KMS-11 (cell line): ENCODE measurements at regions not wholly inside any gene's neighbourhood (a gene's known extent, or its start where the extent isn't known, plus 50 kb on each side); places are given as distances from the start of the nearest gene placed in this dataset.

Experiments used
- H2AFZ ChIP-seq: fragments of 200-600 bp; sonication (generic); 2 replicates; pipeline ENCODE4 v1.6.1; 2016; ENCODE audit warnings: antibody characterized with exemption, mixed run types, low read depth
- H3K27ac ChIP-seq: fragments of 200-600 bp; sonication (generic); 2 replicates; pipeline ENCODE4 v1.6.1; 2016; ENCODE audit warnings: mild to moderate bottlenecking, mixed run types
- H3K27me3 ChIP-seq: fragments of 200-600 bp; sonication (generic); 2 replicates; pipeline ENCODE4 v1.6.1; 2017; ENCODE audit warnings: mild to moderate bottlenecking, low read depth, mixed run types, moderate library complexity; ENCODE audit not compliant: insufficient read depth
- H3K36me3 ChIP-seq: fragments of 200-600 bp; sonication (generic); 2 replicates; pipeline ENCODE4 v1.6.1; 2017; ENCODE audit warnings: mild to moderate bottlenecking, mixed run types; ENCODE audit not compliant: insufficient read depth
- H3K4me1 ChIP-seq: fragments of 200-600 bp; sonication (generic); 2 replicates; pipeline ENCODE4 v1.6.1; 2016; ENCODE audit warnings: mild to moderate bottlenecking, low read depth, mixed run types; ENCODE audit not compliant: poor library complexity, severe bottlenecking
- H3K4me2 ChIP-seq: fragments of 200-600 bp; sonication (generic); 2 replicates; pipeline ENCODE4 v1.7.0; 2016; ENCODE audit warnings: mild to moderate bottlenecking, mixed run types
- H3K4me3 ChIP-seq: fragments of 200-600 bp; sonication (generic); IDR thresholded peaks from 2 replicates; pipeline ENCODE4 v1.6.1; 2017; ENCODE audit warnings: low read depth, low read length, mixed read lengths; ENCODE audit not compliant: insufficient read depth
- H3K79me2 ChIP-seq: fragments of 200-600 bp; sonication (generic); 2 replicates; pipeline ENCODE4 v1.6.1; 2016; ENCODE audit warnings: low read depth, mixed run types; ENCODE audit not compliant: insufficient read depth
- H3K9ac ChIP-seq: fragments of 200-600 bp; sonication (generic); 2 replicates; pipeline ENCODE4 v1.6.1; 2016; ENCODE audit warnings: mild to moderate bottlenecking, mixed run types
- H4K20me1 ChIP-seq: fragments of 200-600 bp; sonication (generic); 2 replicates; pipeline ENCODE4 v1.6.1; 2016; ENCODE audit warnings: mild to moderate bottlenecking, mixed run types; ENCODE audit not compliant: insufficient read depth
- CTCF ChIP-seq: fragments of 200-600 bp; sonication (generic); conservative IDR thresholded peaks from 2 replicates; pipeline ENCODE4 v1.6.1; 2017; ENCODE audit warnings: low read depth, mild to moderate bottlenecking, antibody characterized with exemption, low read length, moderate library complexity, mixed read lengths

- no peaks in the 10 kb centered on the region for H3K36me3 ChIP-seq
- TF ChIP-seq CTCF: no peak
Measured at GRCh38 chr12:30263434-30263833, 432.2 kb downstream of the IPO8 start.

GRCh38 chr12:30257618-30258017 lies 438.1 kb downstream of the IPO8 start:
- H4K20me1 ChIP-seq: no peaks in the 10 kb centered on the region
- no peak overlapping the region for H3K4me3 ChIP-seq
- H3K4me1 ChIP-seq: no peaks in the 10 kb centered on the region
- TF ChIP-seq CTCF: no peak
- no peak overlapping the region for H3K9ac ChIP-seq
- H3K27ac ChIP-seq: no peak overlapping the region
- no peaks in the 10 kb centered on the region for H3K79me2 ChIP-seq
- H3K27me3 ChIP-seq: no peaks in the 10 kb centered on the region
- no peaks in the 10 kb centered on the region for H3K36me3 ChIP-seq
- H3K4me2 ChIP-seq: no peak overlapping the region
- H2AFZ ChIP-seq: no peak overlapping the region

More at GRCh38 chr12:30263434-30263833, 432.2 kb downstream of the IPO8 start:
- Histone ChIP-seq H3K4me3 (no peak overlapping the region), H3K4me2 (no peak overlapping the region), H3K79me2 (no peaks in the 10 kb centered on the region), H3K27ac (no peak overlapping the region), H4K20me1 (no peaks in the 10 kb centered on the region), H2AFZ (no peak overlapping the region), H3K4me1 (no peaks in the 10 kb centered on the region), H3K27me3 (no peaks in the 10 kb centered on the region), H3K9ac (no peak overlapping the region)

GRCh38 chr12:30251546-30251945 lies 444.1 kb downstream of the IPO8 start:
- Histone ChIP-seq H3K9ac (no peak overlapping the region), H3K27me3 (no peaks in the 10 kb centered on the region), H3K79me2 (no peaks in the 10 kb centered on the region), H3K36me3 (no peaks in the 10 kb centered on the region), H3K4me2 (no peak overlapping the region), H2AFZ (no peak overlapping the region), H3K4me3 (no peak overlapping the region), H3K4me1 (no peaks in the 10 kb centered on the region), H3K27ac (no peak overlapping the region), H4K20me1 (no peaks in the 10 kb centered on the region)
- no peak for TF ChIP-seq CTCF

GRCh38 chr12:30243426-30243825 lies 452.2 kb downstream of the IPO8 start:
- H3K79me2 ChIP-seq: no peaks in the 10 kb centered on the region

More at GRCh38 chr12:30243426-30243825, 452.2 kb downstream of the IPO8 start:
- no peak overlapping the region for H3K4me3 ChIP-seq
- no peaks in the 10 kb centered on the region for H3K36me3 ChIP-seq
- H3K27me3 ChIP-seq: no peaks in the 10 kb centered on the region
- no peaks in the 10 kb centered on the region for H3K4me1 ChIP-seq
- H3K4me2 ChIP-seq: no peak overlapping the region
- H3K9ac ChIP-seq: no peak overlapping the region
- no peak for TF ChIP-seq CTCF
- H2AFZ ChIP-seq: no peak overlapping the region
- H4K20me1 ChIP-seq: no peaks in the 10 kb centered on the region
- H3K27ac ChIP-seq: no peak overlapping the region
